Thyroid gland (tissue), 4 donors: ENCODE measurements at regions not wholly inside any gene's neighbourhood (a gene's known extent, or its start where the extent isn't known, plus 50 kb on each side); places are given as distances from the start of the nearest gene placed in this dataset.

Experiments used
- CTCF ChIP-seq, 6 experiments: fragments of 200-600 bp in 3 of 6; fragments of 450-650 bp in 3 of 6; sonication (generic) in 3 of 6; IDR thresholded peaks; one replicate each; pipeline ENCODE4 v1.5.1; 2016 to 2019; ENCODE audit warnings: antibody characterized with exemption in 6 of 6, mild to moderate bottlenecking in 2 of 6, inconsistent platforms in 1 of 6, moderate library complexity in 1 of 6
- POLR2A ChIP-seq, 2 donors: fragments of 450-650 bp; IDR thresholded peaks; one replicate each; pipeline ENCODE4 v1.6.1; 2017; ENCODE audit warnings: antibody characterized with exemption in 2 of 2, mild to moderate bottlenecking in 2 of 2, moderate library complexity in 1 of 2

GRCh38 chr1:232899268-232899667 lies 51.1 kb upstream of the NTPCR start:
- TF ChIP-seq CTCF (IDR thresholded peaks at IDR 0.05): no peak
- TF ChIP-seq POLR2A (IDR thresholded peaks at IDR 0.05): no peak
